SK-N-SH (cell line): ENCODE measurements at regions not wholly inside any gene's neighbourhood (a gene's known extent, or its start where the extent isn't known, plus 50 kb on each side); places are given as distances from the start of the nearest gene placed in this dataset.

Experiments used
- CTCF ChIA-PET: fragments of 300-600, 350-600 bp; formaldehyde crosslinking; extraction: SDS; loops from one replicate; lab custom pipeline; 2021; lab: Yijun Ruan, JAX
- POLR2A ChIA-PET: fragments of 350-600 bp; sonication (Branson Sonifier 250); formaldehyde crosslinking; extraction: SDS; loops from one replicate; lab custom pipeline; 2020; ENCODE audit warnings: antibody characterized with exemption, inconsistent platforms; lab: Yijun Ruan, JAX
- DNase-seq: peaks from one replicate; pipeline ENCODE4 v3.0.0; 2012
- H2AFZ ChIP-seq: fragments of 200-600 bp; sonication (generic); 2 replicates; pipeline ENCODE4 v1.8.1; 2016; ENCODE audit warnings: antibody characterized with exemption, mild to moderate bottlenecking, low read depth
- H3F3A ChIP-seq: fragments of 200-600 bp; sonication (generic); replicated peaks from 2 replicates; pipeline ENCODE3; 2016; ENCODE audit warnings: antibody characterized with exemption, mild to moderate bottlenecking; ENCODE audit not compliant: insufficient read depth
- H3K27ac ChIP-seq, 2 experiments: fragments of 200-500 bp in 1 of 2; fragments of 200-600 bp in 1 of 2; sonication (Bioruptor generic) in 1 of 2; sonication (generic), shearing (Covaris generic) in 1 of 2; 2 replicates each; pipeline versions ENCODE4 v1.5.1 to v1.6.1; 2014 to 2016; ENCODE audit warnings: low read depth in 2 of 2, inconsistent platforms in 1 of 2, low read length in 1 of 2, mild to moderate bottlenecking in 1 of 2, mixed read lengths in 1 of 2
- H3K27me3 ChIP-seq: fragments of 200-600 bp; sonication (generic), shearing (Covaris generic); 2 replicates; pipeline ENCODE4 v1.6.1; 2016; ENCODE audit warnings: mixed run types; ENCODE audit not compliant: insufficient read depth
- H3K36me3 ChIP-seq, 2 experiments: fragments of 200-500 bp in 1 of 2; fragments of 200-600 bp in 1 of 2; sonication (Bioruptor generic) in 1 of 2; sonication (generic) in 1 of 2; replicated peaks in 1 of 2; 2 replicates each; pipeline versions ENCODE3 to v1.5.1; 2014 to 2016; ENCODE audit warnings: low read length in 1 of 2, mild to moderate bottlenecking in 1 of 2; ENCODE audit not compliant: insufficient read depth in 2 of 2, control insufficient read depth in 1 of 2
- H3K4me1 ChIP-seq, 2 experiments: fragments of 200-500 bp in 1 of 2; fragments of 200-600 bp in 1 of 2; sonication (Bioruptor generic) in 1 of 2; sonication (generic), shearing (Covaris generic) in 1 of 2; 2 replicates each; pipeline versions ENCODE4 v1.5.1 to v1.6.1; 2014 to 2016; ENCODE audit warnings: low read depth in 1 of 2, low read length in 1 of 2, mixed run types in 1 of 2; ENCODE audit not compliant: insufficient read depth in 2 of 2, control insufficient read depth in 1 of 2
- H3K4me2 ChIP-seq: fragments of 200-600 bp; sonication (generic), shearing (Covaris generic); 2 replicates; pipeline ENCODE4 v1.6.1; 2017; ENCODE audit warnings: mixed run types
- H3K4me3 ChIP-seq, 2 experiments: fragments of 200-500 bp in 1 of 2; fragments of 200-600 bp in 1 of 2; sonication (Bioruptor generic) in 1 of 2; sonication (generic), shearing (Covaris generic) in 1 of 2; 2 replicates each; pipeline versions ENCODE4 v1.5.1 to v1.8.1; 2014 to 2016; ENCODE audit warnings: low read depth in 2 of 2, inconsistent platforms in 1 of 2, low read length in 1 of 2, mild to moderate bottlenecking in 1 of 2, mixed read lengths in 1 of 2, moderate library complexity in 1 of 2
- H3K79me2 ChIP-seq: fragments of 200-600 bp; sonication (generic); 2 replicates; pipeline ENCODE4 v1.8.1; 2017; ENCODE audit warnings: mild to moderate bottlenecking; ENCODE audit not compliant: insufficient read depth
- H3K9ac ChIP-seq: fragments of 200-600 bp; sonication (generic); 2 replicates; pipeline ENCODE4 v1.6.1; 2017; ENCODE audit warnings: mixed run types
- H3K9me2 ChIP-seq: fragments of 200-600 bp; sonication (generic); 2 replicates; pipeline ENCODE4 v1.6.1; 2017; ENCODE audit warnings: mixed run types
- H3K9me3 ChIP-seq: fragments of 200-600 bp; sonication (generic); 2 replicates; pipeline ENCODE4 v1.6.1; 2017; ENCODE audit warnings: mixed run types, mild to moderate bottlenecking, moderate library complexity
- H4K20me1 ChIP-seq: fragments of 200-600 bp; sonication (generic); 2 replicates; pipeline ENCODE4 v1.6.1; 2017; ENCODE audit warnings: mild to moderate bottlenecking, mixed run types; ENCODE audit not compliant: insufficient read depth
- CHD2 ChIP-seq: fragments of 150-350 bp; IDR thresholded peaks from 2 replicates; pipeline ENCODE4 v1.6.1; 2018; ENCODE audit warnings: low read length; ENCODE audit not compliant: partially characterized antibody
- EZH2phosphoT487 ChIP-seq: fragments of 200-600 bp; sonication (generic); IDR thresholded peaks from 2 replicates; pipeline ENCODE4 v1.6.1; 2017; ENCODE audit warnings: low read depth, mixed run types, mild to moderate bottlenecking, antibody characterized with exemption, moderate library complexity, borderline replicate concordance
- FOXJ3 ChIP-seq: sonication (generic); formaldehyde crosslinking; IDR thresholded peaks from 2 replicates; pipeline ENCODE4 v1.5.1; 2020; ENCODE audit warnings: mild to moderate bottlenecking, missing genetic modification reagents
- FOXM1 ChIP-seq: IDR thresholded peaks from 2 replicates; pipeline ENCODE4 v1.4.0; 2012; ENCODE audit warnings: low read depth, mild to moderate bottlenecking
- GABPA ChIP-seq: IDR thresholded peaks from 2 replicates; pipeline ENCODE4 v1.4.0; 2012; ENCODE audit warnings: low read depth, mild to moderate bottlenecking
- GATA2 ChIP-seq: sonication (generic); formaldehyde crosslinking; IDR thresholded peaks from 2 replicates; pipeline ENCODE4 v1.5.0; 2020; ENCODE audit warnings: mild to moderate bottlenecking, missing genetic modification reagents
- IRF3 ChIP-seq: fragments of 150-350 bp; IDR thresholded peaks from 2 replicates; pipeline ENCODE4 v1.6.1; 2016; ENCODE audit warnings: mild to moderate bottlenecking, low read depth, low read length
- JUND ChIP-seq: IDR thresholded peaks from 2 replicates; pipeline ENCODE4 v1.4.0; 2012
- MEF2A ChIP-seq: IDR thresholded peaks from 2 replicates; pipeline ENCODE4 v1.4.0; 2012; ENCODE audit warnings: low read depth, borderline replicate concordance
- NFIC ChIP-seq: IDR thresholded peaks from 2 replicates; pipeline ENCODE4 v1.4.0; 2012; ENCODE audit warnings: borderline replicate concordance
- PBX3 ChIP-seq: IDR thresholded peaks from 2 replicates; pipeline ENCODE4; 2012
- POLR2AphosphoS5 ChIP-seq: IDR thresholded peaks from 2 replicates; pipeline ENCODE4 v1.6.1; 2012; ENCODE audit warnings: low read depth, low read length
- RAD21 ChIP-seq: IDR thresholded peaks from 2 replicates; pipeline ENCODE4 v1.6.1; 2012; ENCODE audit warnings: mild to moderate bottlenecking, low read length
- RCOR1 ChIP-seq: fragments of 150-350 bp; IDR thresholded peaks from 2 replicates; pipeline ENCODE4 v1.6.1; 2017; ENCODE audit warnings: antibody characterized with exemption, low read length
- RFX5 ChIP-seq: IDR thresholded peaks from 2 replicates; pipeline ENCODE4 v1.6.1; 2012; ENCODE audit warnings: mild to moderate bottlenecking, improper control_type of control experiment, low read length
- SIN3A ChIP-seq: IDR thresholded peaks from 2 replicates; pipeline ENCODE4 v1.6.1; 2012; ENCODE audit warnings: low read depth, mild to moderate bottlenecking, low read length, moderate library complexity, borderline replicate concordance
- SMC3 ChIP-seq: IDR thresholded peaks from 2 replicates; pipeline ENCODE4 v1.6.1; 2012; ENCODE audit warnings: low read depth, low read length, improper control_type of control experiment
- TEAD4 ChIP-seq: IDR thresholded peaks from 2 replicates; pipeline ENCODE4 v1.4.0; 2012; ENCODE audit warnings: mild to moderate bottlenecking, borderline replicate concordance; ENCODE audit not compliant: insufficient read depth
- USF2 ChIP-seq: fragments of 150-350 bp; IDR thresholded peaks from 2 replicates; pipeline ENCODE4 v1.6.1; 2017; ENCODE audit warnings: antibody characterized with exemption, low read length, low read depth, borderline replicate concordance
- WGBS: methylation state at CpG from one replicate; pipeline ENCODE4 v1.1.6; 2017; ENCODE audit warnings: low lambda C conversion rate; 5-methylcytosine and 5-hydroxymethylcytosine counted together

GRCh38 chr1:96878640-96879039, 157.1 kb downstream of the PTBP2 start:
- ChIA-PET POLR2A (no interaction called here), CTCF (no interaction called here)
- no peaks in the 10 kb centered on the region for H3K9me2 ChIP-seq
- no peak overlapping the region for H3K27ac ChIP-seq
- DNase-seq = no peak
- peaks cover 5% of the 10 kb centered on the region for H3F3A ChIP-seq
- H2AFZ ChIP-seq = no peak overlapping the region
- H3K9me3 ChIP-seq = no peaks in the 10 kb centered on the region
- H3K4me3 ChIP-seq = no peak overlapping the region
- H3K4me2 ChIP-seq = no peak overlapping the region
- peaks cover 0 to 2% of the 10 kb centered on the region in 2 experiments; a peak in 1 of 4 replicates for H3K4me1 ChIP-seq
- no peaks in the 10 kb centered on the region for H4K20me1 ChIP-seq
- H3K36me3 ChIP-seq = no peaks in the 10 kb centered on the region
- no peak overlapping the region for H3K9ac ChIP-seq
- 13% methylated on average over 1 of the region's 1 CpG for WGBS
- H3K27me3 ChIP-seq = no peaks in the 10 kb centered on the region
- no peak for TF ChIP-seq SIN3A
- no peak for TF ChIP-seq RAD21
- no peak for TF ChIP-seq IRF3
- no peak for TF ChIP-seq RCOR1
- no peak for TF ChIP-seq USF2
- TF ChIP-seq GATA2 = no peak
- no peak for TF ChIP-seq SMC3
- no peak for TF ChIP-seq MEF2A
- no peak for TF ChIP-seq GABPA
- TF ChIP-seq RFX5 = no peak
- TF ChIP-seq PBX3 = no peak
- no peak for TF ChIP-seq FOXJ3 (CRISPR knock-in tag)
- no peak for TF ChIP-seq FOXM1
- TF ChIP-seq EZH2phosphoT487 = no peak
- no peaks in the 10 kb centered on the region for H3K79me2 ChIP-seq

GRCh38 chr1:96880626-96881025, 159.0 kb downstream of the PTBP2 start:
- DNase-seq = no peak

More at GRCh38 chr1:96880626-96881025, 159.0 kb downstream of the PTBP2 start:
- Histone ChIP-seq H3K79me2 (no peaks in the 10 kb centered on the region), H3K27ac (no peak overlapping the region), H3K9me3 (no peaks in the 10 kb centered on the region), H3K4me1 (peaks cover 0 to 2% of the 10 kb centered on the region in 2 experiments; a peak in 1 of 4 replicates), H3K9me2 (no peaks in the 10 kb centered on the region), H3K27me3 (no peaks in the 10 kb centered on the region), H3K36me3 (no peaks in the 10 kb centered on the region), H4K20me1 (no peaks in the 10 kb centered on the region), H2AFZ (no peak overlapping the region), H3K9ac (no peak overlapping the region), H3K4me2 (no peak overlapping the region), H3F3A (peaks cover 5% of the 10 kb centered on the region), H3K4me3 (no peak overlapping the region)
- TF ChIP-seq GABPA (no peak), TEAD4 (no peak), JUND (no peak), NFIC (no peak), CHD2 (no peak), POLR2AphosphoS5 (no peak)
- ChIA-PET POLR2A (no interaction called here), CTCF (no interaction called here)
